ENCODE measurements at regions not wholly inside any gene's neighbourhood (a gene's known extent, or its start where the extent isn't known, plus 50 kb on each side); places are given as distances from the start of the nearest gene placed in this dataset.

DNA sequence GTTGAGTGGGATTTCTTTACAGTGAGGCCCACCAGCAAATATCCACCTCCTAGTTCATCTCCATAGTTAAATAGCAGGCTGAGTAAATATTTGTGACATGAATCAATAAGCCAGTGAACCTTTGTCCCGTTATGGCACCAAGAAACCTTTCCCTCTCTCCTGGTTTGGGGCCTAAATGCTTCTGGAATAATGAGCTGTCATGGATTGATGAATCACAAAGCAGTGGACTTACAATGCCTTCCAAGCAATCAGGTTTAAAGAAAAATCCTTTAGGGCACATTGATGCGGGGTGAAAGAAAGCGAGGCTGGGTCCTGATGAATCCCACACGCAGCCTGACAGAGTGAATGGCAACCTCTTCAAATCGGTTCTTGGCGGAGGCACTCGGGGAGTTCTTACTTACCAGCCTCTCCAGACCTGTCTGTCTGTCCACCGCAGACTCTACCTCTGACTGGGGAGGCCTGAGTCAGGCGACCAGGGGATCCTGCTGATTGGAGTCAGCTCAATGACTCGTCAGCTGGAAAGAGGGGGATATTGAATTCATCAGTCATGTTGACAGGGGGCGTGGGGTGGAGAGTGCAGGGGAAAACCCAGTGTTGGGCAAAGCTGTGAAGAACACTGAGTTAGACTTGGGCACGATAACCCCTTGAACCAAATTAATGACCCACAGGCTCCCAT is 247.3 kb downstream of the PLPP3 start (continued):
- TF ChIP-seq KAT7 (CRISPR knock-in tag; IDR thresholded peaks at IDR 0.05; ENCODE audit: borderline replicate concordance): no peak
- TF ChIP-seq, protein P1, sequence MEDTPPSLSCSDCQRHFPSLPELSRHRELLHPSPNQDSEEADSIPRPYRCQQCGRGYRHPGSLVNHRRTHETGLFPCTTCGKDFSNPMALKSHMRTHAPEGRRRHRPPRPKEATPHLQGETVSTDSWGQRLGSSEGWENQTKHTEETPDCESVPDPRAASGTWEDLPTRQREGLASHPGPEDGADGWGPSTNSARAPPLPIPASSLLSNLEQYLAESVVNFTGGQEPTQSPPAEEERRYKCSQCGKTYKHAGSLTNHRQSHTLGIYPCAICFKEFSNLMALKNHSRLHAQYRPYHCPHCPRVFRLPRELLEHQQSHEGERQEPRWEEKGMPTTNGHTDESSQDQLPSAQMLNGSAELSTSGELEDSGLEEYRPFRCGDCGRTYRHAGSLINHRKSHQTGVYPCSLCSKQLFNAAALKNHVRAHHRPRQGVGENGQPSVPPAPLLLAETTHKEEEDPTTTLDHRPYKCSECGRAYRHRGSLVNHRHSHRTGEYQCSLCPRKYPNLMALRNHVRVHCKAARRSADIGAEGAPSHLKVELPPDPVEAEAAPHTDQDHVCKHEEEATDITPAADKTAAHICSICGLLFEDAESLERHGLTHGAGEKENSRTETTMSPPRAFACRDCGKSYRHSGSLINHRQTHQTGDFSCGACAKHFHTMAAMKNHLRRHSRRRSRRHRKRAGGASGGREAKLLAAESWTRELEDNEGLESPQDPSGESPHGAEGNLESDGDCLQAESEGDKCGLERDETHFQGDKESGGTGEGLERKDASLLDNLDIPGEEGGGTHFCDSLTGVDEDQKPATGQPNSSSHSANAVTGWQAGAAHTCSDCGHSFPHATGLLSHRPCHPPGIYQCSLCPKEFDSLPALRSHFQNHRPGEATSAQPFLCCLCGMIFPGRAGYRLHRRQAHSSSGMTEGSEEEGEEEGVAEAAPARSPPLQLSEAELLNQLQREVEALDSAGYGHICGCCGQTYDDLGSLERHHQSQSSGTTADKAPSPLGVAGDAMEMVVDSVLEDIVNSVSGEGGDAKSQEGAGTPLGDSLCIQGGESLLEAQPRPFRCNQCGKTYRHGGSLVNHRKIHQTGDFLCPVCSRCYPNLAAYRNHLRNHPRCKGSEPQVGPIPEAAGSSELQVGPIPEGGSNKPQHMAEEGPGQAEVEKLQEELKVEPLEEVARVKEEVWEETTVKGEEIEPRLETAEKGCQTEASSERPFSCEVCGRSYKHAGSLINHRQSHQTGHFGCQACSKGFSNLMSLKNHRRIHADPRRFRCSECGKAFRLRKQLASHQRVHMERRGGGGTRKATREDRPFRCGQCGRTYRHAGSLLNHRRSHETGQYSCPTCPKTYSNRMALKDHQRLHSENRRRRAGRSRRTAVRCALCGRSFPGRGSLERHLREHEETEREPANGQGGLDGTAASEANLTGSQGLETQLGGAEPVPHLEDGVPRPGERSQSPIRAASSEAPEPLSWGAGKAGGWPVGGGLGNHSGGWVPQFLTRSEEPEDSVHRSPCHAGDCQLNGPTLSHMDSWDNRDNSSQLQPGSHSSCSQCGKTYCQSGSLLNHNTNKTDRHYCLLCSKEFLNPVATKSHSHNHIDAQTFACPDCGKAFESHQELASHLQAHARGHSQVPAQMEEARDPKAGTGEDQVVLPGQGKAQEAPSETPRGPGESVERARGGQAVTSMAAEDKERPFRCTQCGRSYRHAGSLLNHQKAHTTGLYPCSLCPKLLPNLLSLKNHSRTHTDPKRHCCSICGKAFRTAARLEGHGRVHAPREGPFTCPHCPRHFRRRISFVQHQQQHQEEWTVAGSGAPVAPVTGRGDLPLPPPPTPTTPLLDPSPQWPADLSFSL (CRISPR knock-in tag; IDR thresholded peaks at IDR 0.05): no peak
- 0 out of 2 replicates have a peak, but pooled peaks have one; percentile 29 for TF ChIP-seq ZNF788 (CRISPR knock-in tag; IDR thresholded peaks at IDR 0.05; ENCODE audit: borderline replicate concordance)
- TF ChIP-seq ZNF567 (CRISPR knock-in tag; IDR thresholded peaks at IDR 0.05; ENCODE audit: borderline replicate concordance): no peak
- TF ChIP-seq ZNF350 (CRISPR knock-in tag; IDR thresholded peaks at IDR 0.05; ENCODE audit: borderline replicate concordance, low read depth): no peak
- peak; percentile 90 for TF ChIP-seq PITX1 (CRISPR knock-in tag; IDR thresholded peaks at IDR 0.05)
- peak; percentile 55 for TF ChIP-seq TBL1XR1 (IDR thresholded peaks at IDR 0.05; ENCODE audit: borderline replicate concordance, low read length, partially characterized antibody)
- TF ChIP-seq, protein P2, sequence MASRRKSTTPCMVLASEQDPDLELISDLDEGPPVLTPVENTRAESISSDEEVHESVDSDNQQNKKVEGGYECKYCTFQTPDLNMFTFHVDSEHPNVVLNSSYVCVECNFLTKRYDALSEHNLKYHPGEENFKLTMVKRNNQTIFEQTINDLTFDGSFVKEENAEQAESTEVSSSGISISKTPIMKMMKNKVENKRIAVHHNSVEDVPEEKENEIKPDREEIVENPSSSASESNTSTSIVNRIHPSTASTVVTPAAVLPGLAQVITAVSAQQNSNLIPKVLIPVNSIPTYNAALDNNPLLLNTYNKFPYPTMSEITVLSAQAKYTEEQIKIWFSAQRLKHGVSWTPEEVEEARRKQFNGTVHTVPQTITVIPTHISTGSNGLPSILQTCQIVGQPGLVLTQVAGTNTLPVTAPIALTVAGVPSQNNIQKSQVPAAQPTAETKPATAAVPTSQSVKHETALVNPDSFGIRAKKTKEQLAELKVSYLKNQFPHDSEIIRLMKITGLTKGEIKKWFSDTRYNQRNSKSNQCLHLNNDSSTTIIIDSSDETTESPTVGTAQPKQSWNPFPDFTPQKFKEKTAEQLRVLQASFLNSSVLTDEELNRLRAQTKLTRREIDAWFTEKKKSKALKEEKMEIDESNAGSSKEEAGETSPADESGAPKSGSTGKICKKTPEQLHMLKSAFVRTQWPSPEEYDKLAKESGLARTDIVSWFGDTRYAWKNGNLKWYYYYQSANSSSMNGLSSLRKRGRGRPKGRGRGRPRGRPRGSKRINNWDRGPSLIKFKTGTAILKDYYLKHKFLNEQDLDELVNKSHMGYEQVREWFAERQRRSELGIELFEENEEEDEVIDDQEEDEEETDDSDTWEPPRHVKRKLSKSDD (CRISPR knock-in tag; IDR thresholded peaks at IDR 0.05; ENCODE audit: low read depth): no peak
- TF ChIP-seq, protein P3, sequence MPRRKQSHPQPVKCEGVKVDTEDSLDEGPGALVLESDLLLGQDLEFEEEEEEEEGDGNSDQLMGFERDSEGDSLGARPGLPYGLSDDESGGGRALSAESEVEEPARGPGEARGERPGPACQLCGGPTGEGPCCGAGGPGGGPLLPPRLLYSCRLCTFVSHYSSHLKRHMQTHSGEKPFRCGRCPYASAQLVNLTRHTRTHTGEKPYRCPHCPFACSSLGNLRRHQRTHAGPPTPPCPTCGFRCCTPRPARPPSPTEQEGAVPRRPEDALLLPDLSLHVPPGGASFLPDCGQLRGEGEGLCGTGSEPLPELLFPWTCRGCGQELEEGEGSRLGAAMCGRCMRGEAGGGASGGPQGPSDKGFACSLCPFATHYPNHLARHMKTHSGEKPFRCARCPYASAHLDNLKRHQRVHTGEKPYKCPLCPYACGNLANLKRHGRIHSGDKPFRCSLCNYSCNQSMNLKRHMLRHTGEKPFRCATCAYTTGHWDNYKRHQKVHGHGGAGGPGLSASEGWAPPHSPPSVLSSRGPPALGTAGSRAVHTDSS (CRISPR knock-in tag; conservative IDR thresholded peaks at IDR 0.05): no peak
- peak; percentile 95 for TF ChIP-seq GATAD2A (CRISPR knock-in tag; IDR thresholded peaks at IDR 0.05)
- TF ChIP-seq ZNF333 (CRISPR knock-in tag; IDR thresholded peaks at IDR 0.05; ENCODE audit: borderline replicate concordance): no peak
- no peak for TF ChIP-seq ZNF326 (CRISPR knock-in tag; IDR thresholded peaks at IDR 0.05; ENCODE audit: borderline replicate concordance)
- TF ChIP-seq, protein P4, sequence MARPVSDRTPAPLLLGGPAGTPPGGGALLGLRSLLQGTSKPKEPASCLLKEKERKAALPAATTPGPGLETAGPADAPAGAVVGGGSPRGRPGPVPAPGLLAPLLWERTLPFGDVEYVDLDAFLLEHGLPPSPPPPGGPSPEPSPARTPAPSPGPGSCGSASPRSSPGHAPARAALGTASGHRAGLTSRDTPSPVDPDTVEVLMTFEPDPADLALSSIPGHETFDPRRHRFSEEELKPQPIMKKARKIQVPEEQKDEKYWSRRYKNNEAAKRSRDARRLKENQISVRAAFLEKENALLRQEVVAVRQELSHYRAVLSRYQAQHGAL (CRISPR knock-in tag; IDR thresholded peaks at IDR 0.05; ENCODE audit: not compliant biosample characterization): no peak
- TF ChIP-seq, protein P5, sequence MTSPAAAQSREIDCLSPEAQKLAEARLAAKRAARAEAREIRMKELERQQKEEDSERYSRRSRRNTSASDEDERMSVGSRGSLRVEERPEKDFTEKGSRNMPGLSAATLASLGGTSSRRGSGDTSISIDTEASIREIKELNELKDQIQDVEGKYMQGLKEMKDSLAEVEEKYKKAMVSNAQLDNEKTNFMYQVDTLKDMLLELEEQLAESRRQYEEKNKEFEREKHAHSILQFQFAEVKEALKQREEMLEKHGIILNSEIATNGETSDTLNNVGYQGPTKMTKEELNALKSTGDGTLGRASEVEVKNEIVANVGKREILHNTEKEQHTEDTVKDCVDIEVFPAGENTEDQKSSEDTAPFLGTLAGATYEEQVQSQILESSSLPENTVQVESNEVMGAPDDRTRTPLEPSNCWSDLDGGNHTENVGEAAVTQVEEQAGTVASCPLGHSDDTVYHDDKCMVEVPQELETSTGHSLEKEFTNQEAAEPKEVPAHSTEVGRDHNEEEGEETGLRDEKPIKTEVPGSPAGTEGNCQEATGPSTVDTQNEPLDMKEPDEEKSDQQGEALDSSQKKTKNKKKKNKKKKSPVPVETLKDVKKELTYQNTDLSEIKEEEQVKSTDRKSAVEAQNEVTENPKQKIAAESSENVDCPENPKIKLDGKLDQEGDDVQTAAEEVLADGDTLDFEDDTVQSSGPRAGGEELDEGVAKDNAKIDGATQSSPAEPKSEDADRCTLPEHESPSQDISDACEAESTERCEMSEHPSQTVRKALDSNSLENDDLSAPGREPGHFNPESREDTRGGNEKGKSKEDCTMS (CRISPR knock-in tag; conservative IDR thresholded peaks at IDR 0.05): no peak
